Caco-2 (cell line): ENCODE measurements at regions not wholly inside any gene's neighbourhood (a gene's known extent, or its start where the extent isn't known, plus 50 kb on each side); places are given as distances from the start of the nearest gene placed in this dataset.

Source experiments
- BruUV-seq: library from RNA; stranded (reverse); fragments of 400-500 nt; replicated peaks from 2 replicates; lab custom pipeline; 2021; lab: Mats Ljungman, UMichigan
- CTCF ChIA-PET: fragments of 300-600 bp; sonication (Branson Sonifier 250); formaldehyde crosslinking; loops from one replicate; lab custom pipeline; 2022; ENCODE audit warnings: antibody characterized with exemption; lab: Charles Lee
- POLR2A ChIA-PET: fragments of 300-600 bp; sonication (Branson Sonifier 250); formaldehyde crosslinking; loops from one replicate; lab custom pipeline; 2022; ENCODE audit warnings: antibody characterized with exemption; lab: Charles Lee
- DNase-seq, 2 experiments: peaks; one replicate each; pipeline versions ENCODE4 v3.0.0 to v3.0.0-alpha.2; 2020 to 2022
- H3K27me3 ChIP-seq: replicated peaks from 2 replicates; pipeline ENCODE4 v1.6.0; 2011; ENCODE audit warnings: low read length; ENCODE audit not compliant: control insufficient read depth, insufficient read depth
- H3K36me3 ChIP-seq: 2 replicates; pipeline ENCODE4 v1.5.1; 2011; ENCODE audit warnings: low read length; ENCODE audit not compliant: control insufficient read depth, insufficient read depth
- H3K4me1 ChIP-seq: fragments of 250-450 bp; sonication (Bioruptor Pico); 2 replicates; pipeline ENCODE4 v1.5.1; 2020; ENCODE audit warnings: mild to moderate bottlenecking
- H3K4me3 ChIP-seq: 2 replicates; pipeline ENCODE4 v1.5.1; 2011; ENCODE audit warnings: low read depth, mild to moderate bottlenecking, control low read depth, low read length
- H3K9me3 ChIP-seq: fragments of 250-450 bp; sonication (Bioruptor Pico); 2 replicates; pipeline ENCODE4 v1.5.1; 2020; ENCODE audit warnings: mild to moderate bottlenecking, moderate library complexity
- H3K27ac Mint-ChIP-seq: one replicate; pipeline ENCODE4 v1.8.0; 2022; ENCODE audit warnings: mixed read lengths; ENCODE audit not compliant: unreplicated experiment
- H3K27me3 Mint-ChIP-seq: one replicate; pipeline ENCODE4 v1.8.0; 2022; ENCODE audit warnings: mixed read lengths; ENCODE audit not compliant: insufficient read depth, unreplicated experiment
- H3K36me3 Mint-ChIP-seq: one replicate; pipeline ENCODE4 v1.8.0; 2022; ENCODE audit warnings: mild to moderate bottlenecking, mixed read lengths; ENCODE audit not compliant: insufficient read depth, unreplicated experiment
- H3K4me1 Mint-ChIP-seq: one replicate; pipeline ENCODE4 v1.8.0; 2022; ENCODE audit warnings: low read depth, mixed read lengths; ENCODE audit not compliant: unreplicated experiment
- H3K4me3 Mint-ChIP-seq: one replicate; pipeline ENCODE4 v1.8.0; 2022; ENCODE audit warnings: mild to moderate bottlenecking, moderate library complexity, mixed read lengths; ENCODE audit not compliant: unreplicated experiment
- H3K9me3 Mint-ChIP-seq: one replicate; pipeline ENCODE4 v1.8.0; 2022; ENCODE audit warnings: mixed read lengths; ENCODE audit not compliant: unreplicated experiment
- CTCF ChIP-seq, 2 experiments: fragments of 200-600 bp in 1 of 2; IDR thresholded peaks; 1 replicate in 1 of 2; 2 replicates in 1 of 2; pipeline versions ENCODE4 v1.5.1 to v1.8.0; 2011 to 2022; ENCODE audit warnings: antibody characterized with exemption in 1 of 2, control low read depth in 1 of 2, inconsistent platforms in 1 of 2, low read depth in 1 of 2, low read length in 1 of 2, mild to moderate bottlenecking in 1 of 2, moderate library complexity in 1 of 2; ENCODE audit not compliant: insufficient read depth in 1 of 2, severe bottlenecking in 1 of 2, unreplicated experiment in 1 of 2
- intact Hi-C: fragments of 100-400 bp; cut with micrococcal nuclease; formaldehyde crosslinking; loops from one replicate; pipeline ENCODE4 v1.10.0; 2022; ENCODE audit not compliant: unreplicated experiment

GRCh38 chr13:89454681-89455080 lies 1783.5 kb downstream of the SLITRK5 start:
- TF ChIP-seq CTCF (IDR thresholded peaks at IDR 0.05; ENCODE audit: insufficient read depth in 1 of 2, low read depth in 1 of 2, low read length in 1 of 2, severe bottlenecking in 1 of 2, unreplicated experiment in 1 of 2) = no peak
- Histone ChIP-seq H3K4me1 (no peaks in the 10 kb centered on the region), H3K4me3 (no peak overlapping the region), H3K27me3 (no peaks in the 10 kb centered on the region), H3K36me3 (no peaks in the 10 kb centered on the region), H3K9me3 (no peaks in the 10 kb centered on the region)
- DNase-seq = no peak
- no TSS peak for BruUV-seq
- H3K36me3 Mint-ChIP-seq = no peaks in the 10 kb centered on the region
- intact Hi-C loops = no loop called here
- no peaks in the 10 kb centered on the region for H3K9me3 Mint-ChIP-seq
- ChIA-PET POLR2A (no interaction called here), CTCF (no interaction called here)
- H3K27ac Mint-ChIP-seq = no peak overlapping the region
- no peaks in the 10 kb centered on the region for H3K27me3 Mint-ChIP-seq
- no peaks in the 10 kb centered on the region for H3K4me1 Mint-ChIP-seq
- no peak overlapping the region for H3K4me3 Mint-ChIP-seq

- Mint-ChIP-seq H3K4me3 (no peak overlapping the region), H3K4me1 (no peaks in the 10 kb centered on the region), H3K27me3 (no peaks in the 10 kb centered on the region), H3K9me3 (no peaks in the 10 kb centered on the region), H3K36me3 (no peaks in the 10 kb centered on the region), H3K27ac (no peak overlapping the region)
- intact Hi-C loops = no loop called here
- Histone ChIP-seq H3K4me1 (no peaks in the 10 kb centered on the region), H3K4me3 (no peak overlapping the region), H3K27me3 (no peaks in the 10 kb centered on the region), H3K36me3 (no peaks in the 10 kb centered on the region), H3K9me3 (no peaks in the 10 kb centered on the region)
- CTCF ChIA-PET = no interaction called here
- no peak for DNase-seq
- POLR2A ChIA-PET = no interaction called here
- no TSS peak for BruUV-seq
- TF ChIP-seq CTCF (IDR thresholded peaks at IDR 0.05; ENCODE audit: insufficient read depth in 1 of 2, low read depth in 1 of 2, low read length in 1 of 2, severe bottlenecking in 1 of 2, unreplicated experiment in 1 of 2) = no peak
These were observed 1784.1 kb downstream of the SLITRK5 start for GRCh38 chr13:89455225-89455624.

GRCh38 chr13:89455741-89456140 lies 1784.6 kb downstream of the SLITRK5 start:
- Mint-ChIP-seq H3K4me3 (no peak overlapping the region), H3K4me1 (no peaks in the 10 kb centered on the region), H3K9me3 (no peaks in the 10 kb centered on the region), H3K36me3 (no peaks in the 10 kb centered on the region), H3K27me3 (no peaks in the 10 kb centered on the region), H3K27ac (no peak overlapping the region)
- Histone ChIP-seq H3K9me3 (no peaks in the 10 kb centered on the region), H3K27me3 (no peaks in the 10 kb centered on the region), H3K4me1 (no peaks in the 10 kb centered on the region), H3K36me3 (no peaks in the 10 kb centered on the region), H3K4me3 (no peak overlapping the region)
- intact Hi-C loops = no loop called here
- DNase-seq = no peak
- ChIA-PET POLR2A (no interaction called here), CTCF (no interaction called here)
- BruUV-seq = no TSS peak
- no peak for TF ChIP-seq CTCF (IDR thresholded peaks at IDR 0.05; ENCODE audit: insufficient read depth in 1 of 2, low read depth in 1 of 2, low read length in 1 of 2, severe bottlenecking in 1 of 2, unreplicated experiment in 1 of 2)
